ENCODE measurements at regions not wholly inside any gene's neighbourhood (a gene's known extent, or its start where the extent isn't known, plus 50 kb on each side); places are given as distances from the start of the nearest gene placed in this dataset.

GRCh38 chr6:11296449-11297375 is 64.2 kb upstream of the NEDD9 start:
- no peak for DNase-seq (ENCODE audit: low read depth)

GRCh38 chr6:11295969-11296368 is 63.5 kb upstream of the NEDD9 start:
- no peak for DNase-seq (ENCODE audit: low read depth)

GRCh38 chr6:11294228-11294627 is 61.8 kb upstream of the NEDD9 start:
- DNase-seq (ENCODE audit: low read depth) = no peak

GRCh38 chr6:11292594-11293236 is 60.2 kb upstream of the NEDD9 start:
- no peak for DNase-seq (ENCODE audit: low read depth)

GRCh38 chr6:11292091-11292490 is 59.6 kb upstream of the NEDD9 start:
- no peak for DNase-seq (ENCODE audit: low read depth)

GRCh38 chr6:11291582-11291981 is 59.1 kb upstream of the NEDD9 start:
- no peak for DNase-seq (ENCODE audit: low read depth)

- no peak for DNase-seq (ENCODE audit: low read depth)
Measured at GRCh38 chr6:11290027-11290426, 57.6 kb upstream of the NEDD9 start.

GRCh38 chr6:11288065-11288464 is 55.6 kb upstream of the NEDD9 start:
- DNase-seq (ENCODE audit: low read depth) = no peak

GRCh38 chr6:11284996-11285395 is 52.5 kb upstream of the NEDD9 start:
- DNase-seq (ENCODE audit: low read depth) = no peak

GRCh38 chr6:11283629-11284028 is 51.2 kb upstream of the NEDD9 start:
- no peak for DNase-seq (ENCODE audit: low read depth)

GRCh38 chr6:11282875-11283274 is 50.4 kb upstream of the NEDD9 start:
- DNase-seq (ENCODE audit: low read depth) = no peak

Measured in fibroblast of gingiva (primary cell).